ENCODE measurements at regions not wholly inside any gene's neighbourhood (a gene's known extent, or its start where the extent isn't known, plus 50 kb on each side); places are given as distances from the start of the nearest gene placed in this dataset.

- H4K20me1 ChIP-seq (ENCODE audit: insufficient read depth, low read length, poor library complexity, severe bottlenecking): no peaks in the 10 kb centered on the region
- H3K4me2 ChIP-seq (ENCODE audit: low read depth, low read length, poor library complexity, severe bottlenecking): peak overlapping the region; percentile 7
- no peaks in the 10 kb centered on the region for H3K27me3 ChIP-seq (ENCODE audit: insufficient read depth, low read length, poor library complexity, severe bottlenecking)
- no peaks in the 10 kb centered on the region for H3K9me2 ChIP-seq (replicated peaks; ENCODE audit: low read depth, low read length)
- no peak overlapping the region for H3K4me3 ChIP-seq (ENCODE audit: low read length, poor library complexity, severe bottlenecking)
- no peaks in the 10 kb centered on the region for H3K4me1 ChIP-seq (ENCODE audit: insufficient read depth, low read length, poor library complexity, severe bottlenecking)
- no peaks in the 10 kb centered on the region for H3K79me2 ChIP-seq (ENCODE audit: insufficient read depth, low read length)
- TF ChIP-seq EZH2phosphoT487 (IDR thresholded peaks at IDR 0.05; ENCODE audit: borderline replicate concordance) (no peak), CTCF (conservative IDR thresholded peaks at IDR 0.05; ENCODE audit: low read length) (no peak)
- H3F3A ChIP-seq (ENCODE audit: low read depth): no peaks in the 10 kb centered on the region
- no peak overlapping the region for H3K9ac ChIP-seq (ENCODE audit: low read depth, low read length, poor library complexity, severe bottlenecking)
- H3K9me3 ChIP-seq (ENCODE audit: insufficient read depth, low read depth, low read length): no peaks in the 10 kb centered on the region
- peak overlapping the region; percentile 74 for H2AFZ ChIP-seq (ENCODE audit: low read length)
- H3K36me3 ChIP-seq (ENCODE audit: insufficient read depth, low read length): no peaks in the 10 kb centered on the region
Observed at GRCh38 chr7:131802195-131802864, 245.9 kb upstream of the PODXL start.

GRCh38 chr7:131800531-131800930 lies 244.1 kb upstream of the PODXL start:
- Histone ChIP-seq H3K27me3 (ENCODE audit: insufficient read depth, low read length, poor library complexity, severe bottlenecking) (no peaks in the 10 kb centered on the region), H3K9ac (ENCODE audit: low read depth, low read length, poor library complexity, severe bottlenecking) (no peak overlapping the region), H3K9me2 (replicated peaks; ENCODE audit: low read depth, low read length) (no peaks in the 10 kb centered on the region), H3K4me1 (ENCODE audit: insufficient read depth, low read length, poor library complexity, severe bottlenecking) (no peaks in the 10 kb centered on the region), H3K4me2 (ENCODE audit: low read depth, low read length, poor library complexity, severe bottlenecking) (no peak overlapping the region), H2AFZ (ENCODE audit: low read length) (no peak overlapping the region), H3K4me3 (ENCODE audit: low read length, poor library complexity, severe bottlenecking) (no peak overlapping the region), H3F3A (ENCODE audit: low read depth) (no peaks in the 10 kb centered on the region), H3K36me3 (ENCODE audit: insufficient read depth, low read length) (no peaks in the 10 kb centered on the region), H3K79me2 (ENCODE audit: insufficient read depth, low read length) (no peaks in the 10 kb centered on the region), H3K9me3 (ENCODE audit: insufficient read depth, low read depth, low read length) (no peaks in the 10 kb centered on the region), H4K20me1 (ENCODE audit: insufficient read depth, low read length, poor library complexity, severe bottlenecking) (no peaks in the 10 kb centered on the region)
- no peak for TF ChIP-seq EZH2phosphoT487 (IDR thresholded peaks at IDR 0.05; ENCODE audit: borderline replicate concordance)
- TF ChIP-seq CTCF (conservative IDR thresholded peaks at IDR 0.05; ENCODE audit: low read length): no peak

GRCh38 chr7:131800008-131800407 lies 243.6 kb upstream of the PODXL start:
- no peaks in the 10 kb centered on the region for H3K36me3 ChIP-seq (ENCODE audit: insufficient read depth, low read length)
- H3K9ac ChIP-seq (ENCODE audit: low read depth, low read length, poor library complexity, severe bottlenecking): no peak overlapping the region
- H3K4me2 ChIP-seq (ENCODE audit: low read depth, low read length, poor library complexity, severe bottlenecking): no peak overlapping the region
- H4K20me1 ChIP-seq (ENCODE audit: insufficient read depth, low read length, poor library complexity, severe bottlenecking): no peaks in the 10 kb centered on the region
- no peaks in the 10 kb centered on the region for H3K9me2 ChIP-seq (replicated peaks; ENCODE audit: low read depth, low read length)
- no peaks in the 10 kb centered on the region for H3K9me3 ChIP-seq (ENCODE audit: insufficient read depth, low read depth, low read length)
- no peaks in the 10 kb centered on the region for H3K27me3 ChIP-seq (ENCODE audit: insufficient read depth, low read length, poor library complexity, severe bottlenecking)
- no peaks in the 10 kb centered on the region for H3K4me1 ChIP-seq (ENCODE audit: insufficient read depth, low read length, poor library complexity, severe bottlenecking)
- H2AFZ ChIP-seq (ENCODE audit: low read length): no peak overlapping the region
- TF ChIP-seq EZH2phosphoT487 (IDR thresholded peaks at IDR 0.05; ENCODE audit: borderline replicate concordance): no peak
- TF ChIP-seq CTCF (conservative IDR thresholded peaks at IDR 0.05; ENCODE audit: low read length): no peak
- no peaks in the 10 kb centered on the region for H3F3A ChIP-seq (ENCODE audit: low read depth)
- H3K79me2 ChIP-seq (ENCODE audit: insufficient read depth, low read length): no peaks in the 10 kb centered on the region
- no peak overlapping the region for H3K4me3 ChIP-seq (ENCODE audit: low read length, poor library complexity, severe bottlenecking)
